ENCODE measurements at regions not wholly inside any gene's neighbourhood (a gene's known extent, or its start where the extent isn't known, plus 50 kb on each side); places are given as distances from the start of the nearest gene placed in this dataset.

GRCh38 chr16:86897486-86897885, 319.1 kb downstream of the FOXL1 start:
- DNase-seq (ENCODE audit: insufficient read length, low spot score) (no peak), FAIRE-seq (no peak)
- TF ChIP-seq CTCF (IDR thresholded peaks at IDR 0.05; ENCODE audit: insufficient read depth, missing control alignments): no peak

- no peak for FAIRE-seq
- TF ChIP-seq CTCF (IDR thresholded peaks at IDR 0.05; ENCODE audit: insufficient read depth, missing control alignments): no peak
- no peak for DNase-seq (ENCODE audit: insufficient read length, low spot score)
These were observed 320.0 kb downstream of the FOXL1 start for GRCh38 chr16:86898386-86898785.

GRCh38 chr16:86899151-86899550, 320.8 kb downstream of the FOXL1 start:
- no peak for FAIRE-seq
- TF ChIP-seq CTCF (IDR thresholded peaks at IDR 0.05; ENCODE audit: insufficient read depth, missing control alignments): no peak
- DNase-seq (ENCODE audit: insufficient read length, low spot score): no peak

GRCh38 chr16:86899757-86900156, 321.4 kb downstream of the FOXL1 start:
- TF ChIP-seq CTCF (IDR thresholded peaks at IDR 0.05; ENCODE audit: insufficient read depth, missing control alignments): no peak
- DNase-seq (ENCODE audit: insufficient read length, low spot score) (no peak), FAIRE-seq (no peak)

- FAIRE-seq (no peak), DNase-seq (ENCODE audit: insufficient read length, low spot score) (no peak)
- no peak for TF ChIP-seq CTCF (IDR thresholded peaks at IDR 0.05; ENCODE audit: insufficient read depth, missing control alignments)
These were observed 323.1 kb downstream of the FOXL1 start for GRCh38 chr16:86901483-86901882.

- no peak for DNase-seq (ENCODE audit: insufficient read length, low spot score)
- no peak for FAIRE-seq
- TF ChIP-seq CTCF (IDR thresholded peaks at IDR 0.05; ENCODE audit: insufficient read depth, missing control alignments): no peak
These were observed 324.3 kb downstream of the FOXL1 start for GRCh38 chr16:86902656-86903001.

GRCh38 chr16:86903068-86903467, 324.7 kb downstream of the FOXL1 start:
- no peak for FAIRE-seq
- TF ChIP-seq CTCF (IDR thresholded peaks at IDR 0.05; ENCODE audit: insufficient read depth, missing control alignments): no peak
- no peak for DNase-seq (ENCODE audit: insufficient read length, low spot score)

Measured in D721Med (cell line).